ENCODE measurements at regions not wholly inside any gene's neighbourhood (a gene's known extent, or its start where the extent isn't known, plus 50 kb on each side); places are given as distances from the start of the nearest gene placed in this dataset.

- no peak for TF ChIP-seq POLR2A (IDR thresholded peaks at IDR 0.05)
- TF ChIP-seq CTCF (IDR thresholded peaks at IDR 0.05) = no peak
- H3K4me1 ChIP-seq = no peaks in the 10 kb centered on the region
- no peak for DNase-seq
- H3K9me3 ChIP-seq = no peaks in the 10 kb centered on the region
- intact Hi-C loops (cut with DNase I; ENCODE audit: low total_unique reads) = no loop called here
- no peak overlapping the region for H3K27ac ChIP-seq
- H3K4me3 ChIP-seq = no peak overlapping the region
- no peaks in the 10 kb centered on the region for H3K27me3 ChIP-seq
- no peaks in the 10 kb centered on the region for H3K36me3 ChIP-seq (ENCODE audit: low read depth, missing control alignments)
Observed at GRCh38 chr2:81647715-81648230, 1343.2 kb upstream of the LRRTM1 start.

GRCh38 chr2:81645745-81646301, 1341.3 kb upstream of the LRRTM1 start:
- H3K4me1 ChIP-seq = no peaks in the 10 kb centered on the region
- no peaks in the 10 kb centered on the region for H3K27me3 ChIP-seq
- no peak overlapping the region for H3K27ac ChIP-seq
- 28 to 48% methylated on average over 2 of the region's 2 CpGs for WGBS, 2 donors
- TF ChIP-seq POLR2A (IDR thresholded peaks at IDR 0.05) = no peak
- TF ChIP-seq CTCF (IDR thresholded peaks at IDR 0.05) = no peak
- no peaks in the 10 kb centered on the region for H3K36me3 ChIP-seq (ENCODE audit: low read depth, missing control alignments)
- H3K9me3 ChIP-seq = no peaks in the 10 kb centered on the region
- intact Hi-C loops (cut with DNase I; ENCODE audit: low total_unique reads) = no loop called here
- DNase-seq = no peak
- no peak overlapping the region for H3K4me3 ChIP-seq

GRCh38 chr2:81644189-81644588, 1339.6 kb upstream of the LRRTM1 start:
- H3K4me1 ChIP-seq = no peaks in the 10 kb centered on the region
- 38 to 41% methylated on average over 1 of the region's 1 CpG for WGBS, 2 donors
- intact Hi-C loops (cut with DNase I; ENCODE audit: low total_unique reads) = no loop called here
- no peak for TF ChIP-seq CTCF (IDR thresholded peaks at IDR 0.05)
- no peak for TF ChIP-seq POLR2A (IDR thresholded peaks at IDR 0.05)
- no peak overlapping the region for H3K4me3 ChIP-seq
- H3K27ac ChIP-seq = no peak overlapping the region
- H3K27me3 ChIP-seq = no peaks in the 10 kb centered on the region
- no peak for DNase-seq
- no peaks in the 10 kb centered on the region for H3K9me3 ChIP-seq
- no peaks in the 10 kb centered on the region for H3K36me3 ChIP-seq (ENCODE audit: low read depth, missing control alignments)

GRCh38 chr2:81624825-81625224, 1320.3 kb upstream of the LRRTM1 start:
- 91 to 97% methylated on average over 2 of the region's 2 CpGs for WGBS, 2 donors
- Histone ChIP-seq H3K27ac (no peak overlapping the region), H3K27me3 (no peaks in the 10 kb centered on the region), H3K36me3 (ENCODE audit: low read depth, missing control alignments) (no peaks in the 10 kb centered on the region), H3K4me1 (no peaks in the 10 kb centered on the region), H3K4me3 (no peak overlapping the region), H3K9me3 (no peaks in the 10 kb centered on the region)
- TF ChIP-seq POLR2A (IDR thresholded peaks at IDR 0.05) (no peak), CTCF (IDR thresholded peaks at IDR 0.05) (no peak)
- intact Hi-C loops (cut with DNase I; ENCODE audit: low total_unique reads) = no loop called here
- no peak for DNase-seq

GRCh38 chr2:81600088-81600487, 1295.5 kb upstream of the LRRTM1 start:
- H3K4me1 ChIP-seq = no peaks in the 10 kb centered on the region
- no peak for TF ChIP-seq CTCF (IDR thresholded peaks at IDR 0.05)
- no peak for TF ChIP-seq POLR2A (IDR thresholded peaks at IDR 0.05)
- no peaks in the 10 kb centered on the region for H3K36me3 ChIP-seq (ENCODE audit: low read depth, missing control alignments)
- intact Hi-C loops (cut with DNase I; ENCODE audit: low total_unique reads) = no loop called here
- H3K4me3 ChIP-seq = no peak overlapping the region
- DNase-seq = no peak
- WGBS, 2 donors = 87 to 97% methylated on average over 1 of the region's 1 CpG
- H3K9me3 ChIP-seq = no peaks in the 10 kb centered on the region
- no peaks in the 10 kb centered on the region for H3K27me3 ChIP-seq
- no peak overlapping the region for H3K27ac ChIP-seq

Measured in testis (tissue), 2 donors.